ENCODE measurements at regions not wholly inside any gene's neighbourhood (a gene's known extent, or its start where the extent isn't known, plus 50 kb on each side); places are given as distances from the start of the nearest gene placed in this dataset.

GRCh38 chr3:89966877-89967665 is 859.6 kb downstream of the EPHA3 start:
- no peaks in the 10 kb centered on the region for H4K20me1 ChIP-seq (ENCODE audit: insufficient read depth, low read length)
- H3K9me3 ChIP-seq (ENCODE audit: insufficient read depth, low read length): peaks cover 23% of the 10 kb centered on the region
- no peaks in the 10 kb centered on the region for H3K79me2 ChIP-seq (ENCODE audit: low read length)
- no peak overlapping the region for H3K4me3 ChIP-seq (ENCODE audit: low read length)
- no peak overlapping the region for H3K27ac ChIP-seq (ENCODE audit: low read length)
- H3K9ac ChIP-seq (ENCODE audit: low read length): no peak overlapping the region
- TF ChIP-seq EZH2phosphoT487 (IDR thresholded peaks at IDR 0.05; ENCODE audit: low read depth): no peak
- TF ChIP-seq, protein P1, sequence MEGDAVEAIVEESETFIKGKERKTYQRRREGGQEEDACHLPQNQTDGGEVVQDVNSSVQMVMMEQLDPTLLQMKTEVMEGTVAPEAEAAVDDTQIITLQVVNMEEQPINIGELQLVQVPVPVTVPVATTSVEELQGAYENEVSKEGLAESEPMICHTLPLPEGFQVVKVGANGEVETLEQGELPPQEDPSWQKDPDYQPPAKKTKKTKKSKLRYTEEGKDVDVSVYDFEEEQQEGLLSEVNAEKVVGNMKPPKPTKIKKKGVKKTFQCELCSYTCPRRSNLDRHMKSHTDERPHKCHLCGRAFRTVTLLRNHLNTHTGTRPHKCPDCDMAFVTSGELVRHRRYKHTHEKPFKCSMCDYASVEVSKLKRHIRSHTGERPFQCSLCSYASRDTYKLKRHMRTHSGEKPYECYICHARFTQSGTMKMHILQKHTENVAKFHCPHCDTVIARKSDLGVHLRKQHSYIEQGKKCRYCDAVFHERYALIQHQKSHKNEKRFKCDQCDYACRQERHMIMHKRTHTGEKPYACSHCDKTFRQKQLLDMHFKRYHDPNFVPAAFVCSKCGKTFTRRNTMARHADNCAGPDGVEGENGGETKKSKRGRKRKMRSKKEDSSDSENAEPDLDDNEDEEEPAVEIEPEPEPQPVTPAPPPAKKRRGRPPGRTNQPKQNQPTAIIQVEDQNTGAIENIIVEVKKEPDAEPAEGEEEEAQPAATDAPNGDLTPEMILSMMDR (IDR thresholded peaks at IDR 0.05; ENCODE audit: low read depth, low read length): no peak
- peaks cover 10% of the 10 kb centered on the region for H3K36me3 ChIP-seq (replicated peaks; ENCODE audit: low read depth, low read length)
- H3K27me3 ChIP-seq (ENCODE audit: low read depth, low read length): no peaks in the 10 kb centered on the region
- no peaks in the 10 kb centered on the region for H3K4me1 ChIP-seq (ENCODE audit: low read length)
- H2AFZ ChIP-seq (ENCODE audit: low read depth, low read length): no peak overlapping the region
- no peak overlapping the region for H3K4me2 ChIP-seq (ENCODE audit: low read length)

GRCh38 chr3:89971329-89971728 is 863.9 kb downstream of the EPHA3 start:
- H3K79me2 ChIP-seq (ENCODE audit: low read length): no peaks in the 10 kb centered on the region
- H3K9me3 ChIP-seq (ENCODE audit: insufficient read depth, low read length): peaks cover 17% of the 10 kb centered on the region
- H3K9ac ChIP-seq (ENCODE audit: low read length): no peak overlapping the region
- H2AFZ ChIP-seq (ENCODE audit: low read depth, low read length): no peak overlapping the region
- H3K27ac ChIP-seq (ENCODE audit: low read length): no peak overlapping the region
- H3K4me2 ChIP-seq (ENCODE audit: low read length): no peak overlapping the region
- H4K20me1 ChIP-seq (ENCODE audit: insufficient read depth, low read length): no peaks in the 10 kb centered on the region
- no peaks in the 10 kb centered on the region for H3K27me3 ChIP-seq (ENCODE audit: low read depth, low read length)
- peaks cover 7% of the 10 kb centered on the region; the same call in 1 of the 2 replicates for H3K4me1 ChIP-seq (ENCODE audit: low read length)
- H3K36me3 ChIP-seq (replicated peaks; ENCODE audit: low read depth, low read length): peaks cover 10% of the 10 kb centered on the region
- TF ChIP-seq EZH2phosphoT487 (IDR thresholded peaks at IDR 0.05; ENCODE audit: low read depth): no peak
- TF ChIP-seq, protein P1 (IDR thresholded peaks at IDR 0.05; ENCODE audit: low read depth, low read length): no peak
- no peak overlapping the region for H3K4me3 ChIP-seq (ENCODE audit: low read length)

- no peak overlapping the region for H3K4me2 ChIP-seq (ENCODE audit: low read length)
- H3K9me3 ChIP-seq (ENCODE audit: insufficient read depth, low read length): peaks cover 6% of the 10 kb centered on the region; the same call in 1 of the 2 replicates
- no peaks in the 10 kb centered on the region for H3K79me2 ChIP-seq (ENCODE audit: low read length)
- no peaks in the 10 kb centered on the region for H3K36me3 ChIP-seq (replicated peaks; ENCODE audit: low read depth, low read length)
- no peak overlapping the region for H2AFZ ChIP-seq (ENCODE audit: low read depth, low read length)
- no peak overlapping the region for H3K9ac ChIP-seq (ENCODE audit: low read length)
- no peak for TF ChIP-seq EZH2phosphoT487 (IDR thresholded peaks at IDR 0.05; ENCODE audit: low read depth)
- TF ChIP-seq, protein P1 (IDR thresholded peaks at IDR 0.05; ENCODE audit: low read depth, low read length): no peak
- no peaks in the 10 kb centered on the region for H3K27me3 ChIP-seq (ENCODE audit: low read depth, low read length)
- no peaks in the 10 kb centered on the region for H4K20me1 ChIP-seq (ENCODE audit: insufficient read depth, low read length)
- peaks cover 7% of the 10 kb centered on the region; the same call in 1 of the 2 replicates for H3K4me1 ChIP-seq (ENCODE audit: low read length)
- no peak overlapping the region for H3K4me3 ChIP-seq (ENCODE audit: low read length)
- no peak overlapping the region for H3K27ac ChIP-seq (ENCODE audit: low read length)
Observed at GRCh38 chr3:89973156-89973555, 865.7 kb downstream of the EPHA3 start.

DNA sequence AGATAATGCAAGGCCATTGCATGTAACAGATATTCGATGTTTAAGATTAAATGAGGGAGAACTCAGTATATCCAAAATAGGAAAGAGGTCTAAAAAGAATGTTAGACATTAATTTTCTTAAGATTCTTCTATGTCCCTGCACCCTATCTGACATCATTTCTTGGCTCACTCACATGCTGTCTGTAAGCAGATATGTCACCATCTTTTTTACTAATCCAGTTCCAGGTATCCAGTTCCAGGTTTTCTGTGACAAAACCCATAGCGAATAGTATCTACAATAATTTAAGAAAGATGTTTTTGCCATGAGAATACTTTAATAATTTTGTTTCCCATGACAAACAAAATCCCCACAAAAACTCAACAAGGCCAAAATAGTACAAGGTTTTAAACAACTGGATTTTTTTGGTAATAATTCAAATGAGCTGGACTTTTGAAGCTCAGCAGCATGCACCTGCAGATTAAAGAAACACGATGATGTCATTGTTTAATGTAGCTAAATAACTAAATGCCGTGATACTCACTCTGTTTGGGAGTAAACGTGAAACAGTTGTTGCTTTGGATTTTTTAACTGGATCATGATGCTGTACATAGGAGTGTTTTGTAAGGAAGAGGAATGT is 867.6 kb downstream of the EPHA3 start:
- H3K27ac ChIP-seq (ENCODE audit: low read length): no peak overlapping the region
- no peaks in the 10 kb centered on the region for H3K27me3 ChIP-seq (ENCODE audit: low read depth, low read length)
- H3K4me2 ChIP-seq (ENCODE audit: low read length): no peak overlapping the region; the same call in 1 of the 2 replicates
- no peaks in the 10 kb centered on the region for H3K36me3 ChIP-seq (replicated peaks; ENCODE audit: low read depth, low read length)
- no peak overlapping the region for H2AFZ ChIP-seq (ENCODE audit: low read depth, low read length)
- TF ChIP-seq, protein P1 (IDR thresholded peaks at IDR 0.05; ENCODE audit: low read depth, low read length): no peak
- no peak for TF ChIP-seq EZH2phosphoT487 (IDR thresholded peaks at IDR 0.05; ENCODE audit: low read depth)
- no peak overlapping the region for H3K9ac ChIP-seq (ENCODE audit: low read length)
- no peaks in the 10 kb centered on the region for H4K20me1 ChIP-seq (ENCODE audit: insufficient read depth, low read length)
- no peaks in the 10 kb centered on the region for H3K79me2 ChIP-seq (ENCODE audit: low read length)
- 0 out of 2 replicates have a peak, but pooled peaks cover 2% of the 10 kb centered on the region for H3K9me3 ChIP-seq (ENCODE audit: insufficient read depth, low read length)
- H3K4me1 ChIP-seq (ENCODE audit: low read length): peaks cover 7% of the 10 kb centered on the region; the same call in 1 of the 2 replicates
- no peak overlapping the region for H3K4me3 ChIP-seq (ENCODE audit: low read length)

Data from OCI-LY3 (cell line).